ENCODE measurements at regions not wholly inside any gene's neighbourhood (a gene's known extent, or its start where the extent isn't known, plus 50 kb on each side); places are given as distances from the start of the nearest gene placed in this dataset.

- DNase-seq (ENCODE audit: low read depth, low spot score): no peak
Measured at GRCh38 chr1:72650843-72651435, 368.6 kb upstream of the NEGR1 start.

DNA sequence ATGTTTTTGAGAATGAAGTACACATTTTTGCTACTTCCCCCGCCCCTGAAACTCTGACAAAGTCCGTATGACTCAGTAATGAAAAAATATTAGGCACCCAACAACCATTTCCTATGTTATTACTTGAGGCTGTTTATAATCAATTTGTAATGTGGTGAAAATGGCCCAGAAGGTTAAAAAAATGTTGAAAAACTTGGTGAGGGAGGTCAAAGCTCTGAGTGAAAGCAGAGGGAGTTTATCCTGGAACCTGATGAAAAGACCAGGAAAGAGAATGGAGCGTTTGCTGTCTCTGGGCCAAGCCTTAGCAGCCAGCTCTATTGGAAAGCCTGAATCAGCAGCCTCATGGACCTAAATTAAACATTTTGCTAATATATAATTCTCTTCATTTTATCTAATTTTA, 367.7 kb upstream of the NEGR1 start:
- no peak for DNase-seq (ENCODE audit: low read depth, low spot score)

DNA sequence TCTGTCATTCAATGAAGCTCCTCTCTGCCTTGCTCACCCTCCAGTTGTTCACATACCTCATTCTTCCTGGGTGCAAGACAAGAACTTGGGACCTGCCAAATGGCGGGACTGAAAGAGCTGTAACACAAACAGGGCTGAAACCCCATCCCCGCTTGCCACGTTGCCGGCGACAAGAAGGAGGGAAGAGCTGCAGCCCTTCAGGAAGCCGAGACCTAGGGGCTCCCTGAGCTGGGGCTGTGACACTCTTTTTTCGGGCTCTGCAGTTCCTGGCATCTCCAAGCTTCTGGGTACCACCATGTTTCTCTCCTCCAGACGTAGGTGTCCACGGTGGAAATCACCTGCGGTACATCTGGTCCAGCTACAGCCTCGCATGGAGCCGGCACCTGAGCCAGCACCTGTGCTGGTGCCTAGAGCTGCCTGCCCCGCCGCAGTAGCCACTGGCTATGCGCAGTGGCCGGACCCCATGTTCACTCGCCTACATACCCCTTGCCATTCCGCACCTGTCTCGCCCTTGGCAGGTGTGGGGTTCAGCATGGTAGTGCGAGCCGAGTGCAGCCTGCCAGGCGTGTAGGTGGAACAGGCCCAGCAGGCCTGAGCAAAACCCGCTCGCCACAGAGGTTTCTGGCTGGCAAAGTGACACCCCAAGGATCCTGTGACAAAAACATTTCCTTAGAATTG, 367.0 kb upstream of the NEGR1 start:
- no peak for DNase-seq (ENCODE audit: low read depth, low spot score)

GRCh38 chr1:72648465-72648864, 366.1 kb upstream of the NEGR1 start:
- DNase-seq (ENCODE audit: low read depth, low spot score): no peak

- DNase-seq (ENCODE audit: low read depth, low spot score): no peak
Measured at GRCh38 chr1:72643142-72643541, 360.8 kb upstream of the NEGR1 start.

DNA sequence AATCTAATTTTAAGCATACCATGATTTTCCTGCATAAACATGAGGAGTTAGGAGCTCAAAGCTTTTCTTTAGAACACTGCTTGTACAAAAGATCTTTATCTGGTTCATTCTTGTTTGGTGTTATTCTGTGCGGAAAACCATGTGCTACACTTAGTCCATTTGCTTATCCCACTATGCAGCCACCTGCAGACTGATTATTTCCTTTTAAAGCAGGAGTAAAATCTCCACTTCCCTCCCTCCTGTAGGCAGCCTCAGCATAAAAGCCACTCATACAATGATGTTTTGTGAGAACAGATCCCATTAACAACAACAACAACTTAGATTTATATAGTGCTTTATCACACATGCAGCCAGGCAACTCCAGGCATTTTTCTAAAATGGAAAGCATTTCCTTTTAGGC, 355.3 kb upstream of the NEGR1 start:
- DNase-seq (ENCODE audit: low read depth, low spot score): no peak

GRCh38 chr1:72636631-72637030, 354.3 kb upstream of the NEGR1 start:
- DNase-seq (ENCODE audit: low read depth, low spot score): no peak

- no peak for DNase-seq (ENCODE audit: low read depth, low spot score)
Measured at GRCh38 chr1:72635719-72636118, 353.4 kb upstream of the NEGR1 start.

- no peak for DNase-seq (ENCODE audit: low read depth, low spot score)
Measured at GRCh38 chr1:72634946-72635345, 352.6 kb upstream of the NEGR1 start.

- DNase-seq (ENCODE audit: low read depth, low spot score): no peak
Measured at GRCh38 chr1:72631449-72631848, 349.1 kb upstream of the NEGR1 start.

- DNase-seq (ENCODE audit: low read depth, low spot score): peak; percentile 15
Measured at GRCh38 chr1:72623299-72623708, 341.0 kb upstream of the NEGR1 start.

- no peak for DNase-seq (ENCODE audit: low read depth, low spot score)
Measured at GRCh38 chr1:72620453-72620852, 338.1 kb upstream of the NEGR1 start.

GRCh38 chr1:72606216-72606810, 324.0 kb upstream of the NEGR1 start:
- no peak for DNase-seq (ENCODE audit: low read depth, low spot score)

DNA sequence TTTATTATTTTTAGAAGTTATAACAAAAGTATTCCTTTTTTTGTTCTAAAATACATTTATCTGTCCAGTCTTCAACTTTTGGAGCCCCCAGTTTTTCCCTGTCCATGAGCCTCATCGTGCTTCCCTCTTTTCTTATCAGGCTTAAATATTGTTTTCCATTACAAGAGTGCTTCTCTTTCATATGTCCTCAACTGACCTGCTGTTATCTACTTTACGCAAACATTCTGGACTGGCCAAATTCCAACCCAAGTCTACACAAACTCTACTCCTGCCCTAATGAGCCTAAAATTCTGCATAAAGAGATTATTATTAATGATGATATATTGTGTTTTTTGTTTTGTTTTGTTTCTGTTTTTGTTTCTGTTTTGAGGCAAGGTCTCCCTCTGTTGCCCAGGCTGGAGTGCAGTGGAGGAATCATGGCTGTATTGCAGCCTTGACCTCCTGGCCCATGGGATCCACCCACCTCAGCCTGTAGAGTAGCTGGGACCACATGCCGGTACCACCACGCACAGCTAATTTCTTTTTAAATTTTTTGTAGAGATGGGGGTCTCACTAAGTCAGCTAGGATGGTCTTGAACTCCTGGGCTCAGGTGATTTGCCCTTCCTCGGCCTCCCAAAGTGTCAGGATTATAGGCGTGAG, 318.8 kb upstream of the NEGR1 start:
- DNase-seq (ENCODE audit: low read depth, low spot score): no peak

- DNase-seq (ENCODE audit: low read depth, low spot score): no peak
Measured at GRCh38 chr1:72586023-72586685, 303.8 kb upstream of the NEGR1 start.

DNA sequence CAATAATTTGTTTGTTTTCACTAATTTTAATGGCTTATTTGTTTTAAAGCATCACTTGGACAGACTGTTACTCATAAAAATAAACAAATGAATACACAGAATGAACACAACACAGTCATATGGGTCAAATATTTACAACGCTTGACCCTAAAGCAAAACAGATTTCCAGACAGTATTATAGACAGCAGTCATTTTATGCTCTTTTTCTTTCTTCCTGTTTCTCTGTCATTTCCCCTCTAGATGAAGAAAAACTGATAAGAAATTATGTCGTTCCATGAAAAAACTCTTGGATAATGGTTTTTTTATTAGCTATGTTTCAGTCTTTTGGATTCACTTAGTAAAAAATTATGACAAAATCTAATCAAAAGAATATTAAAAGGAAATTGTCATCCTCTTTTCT, 297.3 kb upstream of the NEGR1 start:
- no peak for DNase-seq (ENCODE audit: low read depth, low spot score)

GRCh38 chr1:72570815-72571214, 288.5 kb upstream of the NEGR1 start:
- no peak for DNase-seq (ENCODE audit: low read depth, low spot score)

DNA sequence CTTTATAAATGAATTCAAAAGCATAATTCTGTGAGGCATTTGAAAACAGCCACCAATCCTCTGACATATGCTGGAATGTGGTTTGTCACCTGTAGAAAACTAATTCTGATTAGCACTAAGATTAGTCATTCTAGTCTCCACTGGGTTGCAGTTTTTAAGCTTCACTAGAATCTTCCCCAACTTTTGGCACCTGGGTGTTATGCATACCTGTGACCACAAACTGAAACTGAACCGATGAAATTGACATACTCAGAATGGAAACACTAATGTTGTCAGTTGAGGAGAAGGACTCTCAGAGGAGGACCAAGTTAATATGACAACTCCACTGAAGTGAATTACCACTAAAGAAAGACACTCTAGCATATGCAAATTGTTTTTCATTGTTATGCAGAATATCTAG, 285.8 kb upstream of the NEGR1 start:
- no peak for DNase-seq (ENCODE audit: low read depth, low spot score)

- DNase-seq (ENCODE audit: low read depth, low spot score): peak; percentile 3
Measured at GRCh38 chr1:72567521-72567920, 285.2 kb upstream of the NEGR1 start.

GRCh38 chr1:72564749-72565148, 282.4 kb upstream of the NEGR1 start:
- no peak for DNase-seq (ENCODE audit: low read depth, low spot score)

DNA sequence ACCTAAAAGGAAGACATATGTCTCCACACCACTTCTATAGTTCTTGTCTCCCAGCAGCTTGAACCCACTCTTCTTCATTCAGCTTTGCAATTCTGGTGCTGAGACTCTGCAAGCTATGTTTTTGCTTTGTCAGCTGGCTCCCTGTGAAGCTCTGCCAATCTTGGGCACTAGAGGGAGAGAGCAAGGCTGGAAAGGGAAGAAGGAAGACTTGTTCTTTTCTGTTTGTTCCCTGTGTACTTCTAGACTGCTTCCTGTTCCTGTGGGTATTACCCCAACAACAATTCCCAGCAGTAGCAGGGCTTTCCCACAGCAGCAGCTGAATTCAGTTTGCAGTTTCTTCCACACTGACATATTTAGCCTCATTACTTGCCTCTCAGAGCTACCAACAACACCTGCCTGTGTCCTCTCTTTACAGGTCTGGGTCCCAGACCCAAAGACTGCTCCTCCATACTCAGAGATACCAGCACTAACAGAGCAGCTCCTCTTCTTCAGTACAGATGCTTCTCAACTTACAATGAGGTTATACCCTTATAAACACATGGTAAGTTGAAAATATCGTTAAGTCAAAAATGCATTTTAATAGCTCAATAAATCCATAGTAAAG, 275.2 kb upstream of the NEGR1 start:
- DNase-seq (ENCODE audit: low read depth, low spot score): peak; percentile 3

DNA sequence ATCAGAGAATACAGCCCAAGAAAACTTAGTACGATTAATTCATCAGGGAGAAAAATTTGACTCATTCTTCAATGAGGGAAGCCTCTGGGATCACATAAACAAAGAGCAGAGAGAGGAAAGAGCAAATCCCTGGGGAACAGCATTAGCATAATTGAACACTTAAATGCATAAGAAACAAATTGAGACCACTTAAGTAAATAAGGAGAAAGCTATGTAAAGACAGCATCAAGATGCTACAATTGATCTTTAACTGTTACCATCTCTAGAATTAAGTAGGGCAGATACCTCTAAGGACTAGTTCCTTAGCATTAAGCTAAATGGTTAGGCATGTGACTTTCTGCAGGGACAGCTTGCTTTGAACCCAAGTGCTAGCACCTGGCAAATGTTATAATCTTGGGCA, 265.1 kb upstream of the NEGR1 start:
- DNase-seq (ENCODE audit: low read depth, low spot score): no peak

Measured in smooth muscle cell of the brain vasculature (primary cell).